PC-3 (cell line): ENCODE measurements at regions not wholly inside any gene's neighbourhood (a gene's known extent, or its start where the extent isn't known, plus 50 kb on each side); places are given as distances from the start of the nearest gene placed in this dataset.

Source experiments
- EZH2 ChIP-seq: fragments of 300-600 bp; sonication (generic); IDR thresholded peaks from one replicate; pipeline ENCODE4 v1.6.1; 2017; ENCODE audit warnings: antibody characterized with exemption, mild to moderate bottlenecking, low read length; ENCODE audit not compliant: unreplicated experiment
- EZH2phosphoT487 ChIP-seq: fragments of 300-600 bp; sonication (generic); IDR thresholded peaks from 2 replicates; pipeline ENCODE4 v1.6.1; 2018; ENCODE audit warnings: mild to moderate bottlenecking, antibody characterized with exemption, low read length, borderline replicate concordance
- TF ChIP-seq, protein P1 (sequence below): fragments of 300-600 bp; sonication (generic); conservative IDR thresholded peaks from 2 replicates; pipeline ENCODE4 v1.5.1; 2017; ENCODE audit warnings: antibody characterized with exemption, low read depth, mild to moderate bottlenecking, low read length

DNA sequence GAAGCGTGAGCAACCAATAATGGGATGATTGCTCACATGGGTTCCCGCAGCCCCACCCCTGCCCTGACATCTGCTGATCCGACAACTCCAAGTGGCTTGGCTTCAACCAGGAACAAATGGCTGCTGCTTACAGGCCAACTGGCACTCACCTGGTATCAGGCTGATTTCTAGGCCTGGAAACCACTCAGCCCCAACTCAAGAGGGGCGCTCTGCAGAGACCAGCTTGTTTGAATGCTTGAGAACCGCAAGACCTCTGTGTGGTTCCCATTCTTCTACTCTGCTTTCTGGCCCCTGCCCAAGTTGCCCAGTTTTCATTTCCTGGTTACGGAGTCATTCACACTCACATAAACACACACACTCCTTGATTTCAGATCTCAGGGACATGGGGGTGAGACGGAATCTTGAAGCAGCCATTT, 52.0 kb downstream of the TNP1 start:
- TF ChIP-seq, protein P1, sequence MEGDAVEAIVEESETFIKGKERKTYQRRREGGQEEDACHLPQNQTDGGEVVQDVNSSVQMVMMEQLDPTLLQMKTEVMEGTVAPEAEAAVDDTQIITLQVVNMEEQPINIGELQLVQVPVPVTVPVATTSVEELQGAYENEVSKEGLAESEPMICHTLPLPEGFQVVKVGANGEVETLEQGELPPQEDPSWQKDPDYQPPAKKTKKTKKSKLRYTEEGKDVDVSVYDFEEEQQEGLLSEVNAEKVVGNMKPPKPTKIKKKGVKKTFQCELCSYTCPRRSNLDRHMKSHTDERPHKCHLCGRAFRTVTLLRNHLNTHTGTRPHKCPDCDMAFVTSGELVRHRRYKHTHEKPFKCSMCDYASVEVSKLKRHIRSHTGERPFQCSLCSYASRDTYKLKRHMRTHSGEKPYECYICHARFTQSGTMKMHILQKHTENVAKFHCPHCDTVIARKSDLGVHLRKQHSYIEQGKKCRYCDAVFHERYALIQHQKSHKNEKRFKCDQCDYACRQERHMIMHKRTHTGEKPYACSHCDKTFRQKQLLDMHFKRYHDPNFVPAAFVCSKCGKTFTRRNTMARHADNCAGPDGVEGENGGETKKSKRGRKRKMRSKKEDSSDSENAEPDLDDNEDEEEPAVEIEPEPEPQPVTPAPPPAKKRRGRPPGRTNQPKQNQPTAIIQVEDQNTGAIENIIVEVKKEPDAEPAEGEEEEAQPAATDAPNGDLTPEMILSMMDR = no peak
- no peak for TF ChIP-seq EZH2phosphoT487
- TF ChIP-seq EZH2 = no peak
